Bronchial epithelial cell (primary cell): ENCODE measurements at regions not wholly inside any gene's neighbourhood (a gene's known extent, or its start where the extent isn't known, plus 50 kb on each side); places are given as distances from the start of the nearest gene placed in this dataset.
A peak's percentile ranks its signal among the peaks of the same experiment; 100 is the strongest.

Source experiments
- DNase-seq: peaks from one replicate; pipeline ENCODE4 v3.0.0-alpha.2; 2010; ENCODE audit warnings: low read depth
- FAIRE-seq: peaks from 2 replicates; lab custom pipeline; 2011; peaks lifted over from hg19 to GRCh38; lab: Jason Lieb, UNC
- H3K27me3 ChIP-seq: 2 replicates; pipeline ENCODE4 v1.5.1; 2011; ENCODE audit warnings: low read length; ENCODE audit not compliant: control insufficient read depth, insufficient read depth
- H3K36me3 ChIP-seq: 2 replicates; pipeline ENCODE4 v1.5.1; 2011; ENCODE audit warnings: low read length; ENCODE audit not compliant: control insufficient read depth, insufficient read depth
- H3K4me3 ChIP-seq: 2 replicates; pipeline ENCODE4 v1.5.1; 2011; ENCODE audit warnings: mild to moderate bottlenecking, low read depth, low read length, control low read depth
- CTCF ChIP-seq: IDR thresholded peaks from 2 replicates; pipeline ENCODE4 v1.5.1; 2011; ENCODE audit warnings: mild to moderate bottlenecking, moderate library complexity, low read length, control low read depth, inconsistent platforms; ENCODE audit not compliant: insufficient read depth, severe bottlenecking

- DNase-seq: no peak
- TF ChIP-seq CTCF: no peak
Measured at GRCh38 chr9:16178294-16178693, 625.5 kb downstream of the CCDC171 start.

GRCh38 chr9:16179566-16179965 lies 626.7 kb downstream of the CCDC171 start:
- FAIRE-seq: no peak
- H3K4me3 ChIP-seq: no peak overlapping the region
- H3K27me3 ChIP-seq: no peaks in the 10 kb centered on the region
- DNase-seq: no peak
- H3K36me3 ChIP-seq: no peaks in the 10 kb centered on the region
- no peak for TF ChIP-seq CTCF

More at GRCh38 chr9:16178294-16178693, 625.5 kb downstream of the CCDC171 start:
- Histone ChIP-seq H3K36me3 (no peaks in the 10 kb centered on the region), H3K27me3 (no peaks in the 10 kb centered on the region), H3K4me3 (no peak overlapping the region)
- FAIRE-seq: no peak

- no peaks in the 10 kb centered on the region for H3K36me3 ChIP-seq
- FAIRE-seq: no peak
- no peak overlapping the region for H3K4me3 ChIP-seq
- no peaks in the 10 kb centered on the region for H3K27me3 ChIP-seq
- TF ChIP-seq CTCF: no peak
- no peak for DNase-seq
Measured at GRCh38 chr9:16180091-16180490, 627.2 kb downstream of the CCDC171 start.

GRCh38 chr9:16180546-16180945 lies 627.7 kb downstream of the CCDC171 start:
- DNase-seq (peak; percentile 38), FAIRE-seq (no peak)
- no peak for TF ChIP-seq CTCF

GRCh38 chr9:16181539-16181938 lies 628.7 kb downstream of the CCDC171 start:
- Histone ChIP-seq H3K36me3 (no peaks in the 10 kb centered on the region), H3K4me3 (no peak overlapping the region), H3K27me3 (no peaks in the 10 kb centered on the region)
- no peak for TF ChIP-seq CTCF
- DNase-seq (no peak), FAIRE-seq (no peak)

More at GRCh38 chr9:16180546-16180945, 627.7 kb downstream of the CCDC171 start:
- no peaks in the 10 kb centered on the region for H3K27me3 ChIP-seq
- H3K36me3 ChIP-seq: no peaks in the 10 kb centered on the region
- H3K4me3 ChIP-seq: no peak overlapping the region

- DNase-seq: no peak
- no peak for TF ChIP-seq CTCF
- H3K27me3 ChIP-seq: no peaks in the 10 kb centered on the region
- H3K36me3 ChIP-seq: no peaks in the 10 kb centered on the region
- no peak for FAIRE-seq
- no peak overlapping the region for H3K4me3 ChIP-seq
Measured at GRCh38 chr9:16182784-16183183, 629.9 kb downstream of the CCDC171 start.
